HG02571 (cell line): ENCODE measurements at regions not wholly inside any gene's neighbourhood (a gene's known extent, or its start where the extent isn't known, plus 50 kb on each side); places are given as distances from the start of the nearest gene placed in this dataset.
"Not testable (repeated sequence)": the region's sequence is repeated elsewhere in the genome, so short reads cannot be mapped to it uniquely, and the experiment has no call there.

Experiments
- ATAC-seq: cut with Tn5 transposase; IDR thresholded peaks from one replicate; pipeline ENCODE4 v1.9.1; 2021; ENCODE audit warnings: mild to moderate bottlenecking, moderate library complexity; ENCODE audit not compliant: unreplicated experiment

DNA sequence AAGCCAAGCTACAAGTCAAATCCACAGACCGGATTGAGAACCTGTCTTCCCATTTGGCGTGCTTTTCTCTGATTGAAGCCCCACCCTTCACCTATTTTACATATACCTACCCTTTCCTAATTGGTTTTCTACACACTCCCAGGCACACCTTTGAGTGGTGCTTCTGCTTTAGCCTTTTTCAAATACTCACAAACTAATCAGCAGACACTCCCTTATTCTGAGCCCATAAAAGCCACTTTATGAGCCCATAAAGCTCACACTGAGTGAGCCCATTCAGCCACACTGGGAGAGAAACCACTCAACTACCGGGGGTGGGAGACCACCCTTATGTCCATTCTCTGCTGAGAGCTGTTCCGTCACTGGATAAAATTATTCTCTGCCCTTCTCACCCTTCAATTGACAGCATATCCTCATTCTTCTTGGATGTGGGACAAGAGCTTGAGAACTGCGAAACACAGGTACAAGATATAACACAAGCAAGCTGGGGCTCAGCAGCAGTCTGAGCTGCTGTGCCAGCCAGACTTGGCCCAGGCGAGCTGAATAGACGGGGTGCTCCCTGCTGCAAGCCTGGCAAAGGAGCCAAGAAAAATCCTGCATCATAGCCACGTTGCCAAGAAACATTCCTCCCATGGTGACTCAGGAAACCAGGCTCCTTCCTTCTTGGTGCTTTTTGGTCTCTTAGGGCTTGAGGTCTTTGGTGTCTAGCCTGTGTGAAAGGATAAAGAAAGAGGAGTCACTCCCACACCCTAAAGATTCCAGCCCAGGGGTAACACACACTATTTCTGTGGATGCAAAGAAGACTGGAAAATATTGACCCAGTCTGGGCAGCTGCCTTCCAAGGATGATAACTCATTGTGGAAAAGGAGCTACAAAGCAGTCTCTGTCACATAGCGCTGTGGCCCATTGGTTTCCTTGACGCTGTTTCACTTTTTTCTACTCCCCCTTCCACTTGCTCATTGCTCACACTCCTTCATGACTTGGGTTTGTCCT, 609.7 kb downstream of the MCTP2 start:
- no peak for ATAC-seq

DNA sequence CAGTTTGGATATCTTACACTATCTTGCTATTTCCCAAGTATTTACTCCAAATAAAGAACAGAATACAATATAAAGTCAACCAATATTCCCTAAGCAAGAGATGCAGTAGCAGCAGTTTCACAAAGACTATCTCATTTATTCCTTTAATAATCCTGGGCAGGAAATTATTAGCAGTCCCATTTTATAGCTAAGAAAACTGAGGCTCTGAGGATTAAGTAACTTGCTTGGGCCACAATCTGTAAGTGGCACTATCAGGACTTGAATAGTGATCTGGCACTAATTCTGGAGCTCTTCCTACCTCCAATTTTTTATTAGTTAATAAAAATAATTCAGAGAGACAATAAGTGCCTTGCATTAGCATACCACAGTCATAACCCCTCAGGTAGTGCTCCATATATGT, 611.7 kb downstream of the MCTP2 start:
- no peak for ATAC-seq

DNA sequence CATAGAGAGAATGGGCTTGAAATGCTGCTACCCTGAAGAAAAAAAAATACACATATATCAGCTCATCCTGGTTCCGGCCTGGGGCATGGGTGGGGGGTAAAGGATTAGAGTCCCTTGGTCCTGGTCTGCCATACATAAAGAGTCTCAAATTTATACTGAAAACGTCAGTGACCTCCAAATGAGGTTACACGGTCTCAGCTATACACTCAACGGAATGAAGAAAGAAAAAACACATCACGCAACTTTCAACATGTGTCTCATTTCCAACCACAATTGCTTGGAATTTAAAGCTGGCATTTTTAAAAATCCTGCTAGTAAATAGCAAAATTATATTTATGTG, 612.8 kb downstream of the MCTP2 start:
- ATAC-seq, result no peak

DNA sequence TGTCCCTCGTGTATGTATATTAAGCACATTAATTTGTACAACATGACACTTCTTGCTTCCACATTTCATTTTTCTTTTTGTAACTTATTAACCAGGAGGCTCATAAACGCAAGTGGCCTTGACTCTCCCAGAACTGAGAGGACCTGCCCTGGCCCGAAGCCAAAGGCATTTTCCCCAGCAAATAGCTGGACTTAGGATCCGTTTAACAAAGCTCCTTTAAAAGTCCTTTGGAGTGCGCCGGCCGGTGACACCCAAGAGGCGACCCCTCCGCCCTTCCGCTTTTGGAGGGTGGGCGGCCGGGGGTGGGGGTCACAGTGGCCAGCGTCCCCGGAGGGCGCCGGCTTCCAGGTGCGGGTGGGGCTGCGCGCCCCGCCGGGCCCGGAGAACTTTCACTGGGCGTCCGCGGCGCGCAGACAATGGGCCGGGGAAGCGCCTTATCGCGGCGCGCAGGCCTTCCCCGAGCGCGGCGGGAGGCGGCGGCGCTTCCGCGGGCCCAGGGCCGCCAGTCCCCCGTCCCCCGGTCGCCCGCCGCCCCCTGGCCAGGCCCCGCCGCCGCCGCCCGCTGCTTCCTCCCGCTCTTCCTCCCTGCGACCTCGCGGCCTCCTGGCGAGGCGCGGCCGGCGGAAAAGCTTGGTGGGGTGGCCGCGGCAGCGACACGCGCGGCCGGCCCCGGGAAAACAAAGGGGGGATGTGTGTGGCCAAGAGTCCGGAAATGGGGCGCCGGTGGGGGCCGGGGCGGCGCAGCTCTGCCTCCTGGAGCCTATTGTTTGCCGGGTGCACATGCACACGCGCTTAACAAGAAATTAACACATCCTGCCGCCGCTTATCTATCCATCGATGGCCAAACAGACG, 613.4 kb downstream of the MCTP2 start:
- ATAC-seq, result no peak

DNA sequence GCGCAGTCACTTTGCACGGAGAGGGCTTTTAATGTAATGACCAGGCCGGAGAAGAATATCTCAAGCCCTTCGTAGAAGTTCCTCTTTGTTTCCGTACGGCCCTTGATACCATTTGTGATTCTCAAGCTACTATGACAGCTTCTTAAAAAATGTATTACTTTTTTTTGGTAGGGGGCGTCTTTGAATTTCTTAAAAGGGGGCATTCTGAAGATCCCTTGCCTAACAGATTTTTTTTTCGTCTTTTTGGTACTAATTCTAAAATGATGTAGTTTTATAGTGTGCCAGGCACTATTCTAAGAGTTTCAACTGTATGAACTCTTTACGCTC, 614.0 kb downstream of the MCTP2 start:
- no peak for ATAC-seq

DNA sequence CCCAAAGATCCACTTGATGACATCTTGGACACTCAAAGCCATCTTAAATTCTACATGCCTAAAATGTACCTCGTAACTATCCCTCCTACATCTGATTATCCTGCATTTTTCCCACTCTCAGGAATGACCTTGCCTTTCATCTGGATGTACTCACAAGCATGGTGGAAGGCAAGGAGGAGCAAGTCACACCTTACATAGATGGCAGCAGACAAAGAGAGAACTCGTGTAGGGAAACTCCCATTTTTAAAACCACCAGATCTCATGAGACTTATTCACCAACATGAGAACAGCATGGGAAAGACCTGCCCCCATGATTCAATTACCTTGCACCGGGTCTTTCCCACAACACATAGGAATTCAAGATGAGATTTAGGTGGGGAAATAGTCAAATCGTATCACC, 616.0 kb downstream of the MCTP2 start:
- ATAC-seq, result no peak

DNA sequence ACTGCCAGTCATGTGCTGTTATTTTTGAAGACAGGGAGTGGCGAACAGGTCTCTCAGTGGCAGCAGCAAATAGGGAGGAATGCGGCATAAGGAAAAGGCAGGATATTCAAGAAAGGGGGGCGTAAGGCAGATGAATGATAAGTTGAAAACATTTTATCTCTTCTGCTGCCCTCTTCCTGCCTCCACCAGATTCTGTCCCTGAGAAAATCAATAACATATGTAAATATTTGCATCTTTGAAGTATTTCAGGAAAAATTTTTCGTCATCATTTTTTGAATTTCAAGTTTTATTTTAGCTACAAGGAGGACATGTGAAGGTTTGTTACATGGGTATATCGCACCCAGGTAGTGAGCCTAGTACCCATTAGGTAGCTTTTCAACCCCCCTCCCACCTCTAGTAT, 616.7 kb downstream of the MCTP2 start:
- ATAC-seq, result no peak

DNA sequence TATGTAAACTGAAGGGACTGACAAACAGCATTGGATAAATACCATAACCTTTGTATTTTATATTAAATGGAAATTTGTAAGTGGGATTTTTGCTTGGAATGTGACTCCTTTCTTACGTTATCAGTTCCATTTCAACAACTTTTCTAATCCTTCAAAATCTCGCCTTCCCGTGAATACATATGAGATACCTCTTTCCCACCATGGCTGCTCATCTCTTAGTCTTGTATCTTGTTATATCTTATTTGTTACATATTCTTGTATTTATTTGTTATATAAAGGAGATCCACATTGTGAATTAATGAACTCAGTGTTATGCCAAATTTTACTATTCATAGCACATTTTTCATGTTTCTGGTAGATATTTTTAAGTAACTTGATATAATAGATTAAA, 623.7 kb downstream of the MCTP2 start:
- no peak for ATAC-seq

DNA sequence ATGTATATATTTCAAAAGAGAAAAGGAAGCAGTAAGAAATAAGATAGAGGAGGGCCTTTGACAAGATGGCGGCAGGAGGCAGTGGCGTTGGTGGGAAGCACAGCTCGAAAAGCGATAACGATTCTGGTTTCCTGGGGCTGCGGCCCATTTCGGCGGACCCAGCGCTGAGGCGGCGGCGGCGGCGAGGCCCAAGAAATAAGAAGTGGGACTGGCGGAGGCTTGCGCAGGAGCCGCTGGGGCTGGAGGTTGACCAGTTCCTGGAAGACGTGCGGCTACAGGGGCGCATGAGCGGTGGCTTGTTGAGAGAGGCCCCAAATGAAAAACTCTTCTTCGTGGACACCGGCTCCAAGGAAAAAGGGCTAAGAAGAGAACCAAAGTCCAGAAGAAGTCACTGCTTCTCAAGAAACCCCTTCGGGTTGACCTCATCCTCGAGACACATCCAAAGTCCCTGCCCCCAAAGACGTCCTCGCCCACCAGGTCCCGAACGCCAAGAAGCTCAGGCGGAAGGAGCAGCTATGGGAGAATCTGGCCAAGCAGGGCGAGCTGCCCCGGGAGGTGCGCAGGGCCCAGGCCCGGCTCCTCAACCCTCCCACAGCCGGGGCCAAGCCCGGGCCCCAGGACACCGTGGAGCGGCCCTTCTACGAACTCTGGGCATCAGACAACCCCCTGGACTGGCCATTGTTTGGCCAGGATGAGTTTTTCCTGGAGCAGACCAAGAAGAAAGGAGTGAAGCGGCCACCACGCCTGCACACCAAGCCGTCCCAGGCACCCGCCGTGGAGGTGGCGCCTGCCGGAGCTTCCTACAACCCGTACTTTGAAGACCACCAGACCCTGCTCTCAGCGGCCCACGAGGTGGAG, 624.3 kb downstream of the MCTP2 start:
- ATAC-seq, result no peak

DNA sequence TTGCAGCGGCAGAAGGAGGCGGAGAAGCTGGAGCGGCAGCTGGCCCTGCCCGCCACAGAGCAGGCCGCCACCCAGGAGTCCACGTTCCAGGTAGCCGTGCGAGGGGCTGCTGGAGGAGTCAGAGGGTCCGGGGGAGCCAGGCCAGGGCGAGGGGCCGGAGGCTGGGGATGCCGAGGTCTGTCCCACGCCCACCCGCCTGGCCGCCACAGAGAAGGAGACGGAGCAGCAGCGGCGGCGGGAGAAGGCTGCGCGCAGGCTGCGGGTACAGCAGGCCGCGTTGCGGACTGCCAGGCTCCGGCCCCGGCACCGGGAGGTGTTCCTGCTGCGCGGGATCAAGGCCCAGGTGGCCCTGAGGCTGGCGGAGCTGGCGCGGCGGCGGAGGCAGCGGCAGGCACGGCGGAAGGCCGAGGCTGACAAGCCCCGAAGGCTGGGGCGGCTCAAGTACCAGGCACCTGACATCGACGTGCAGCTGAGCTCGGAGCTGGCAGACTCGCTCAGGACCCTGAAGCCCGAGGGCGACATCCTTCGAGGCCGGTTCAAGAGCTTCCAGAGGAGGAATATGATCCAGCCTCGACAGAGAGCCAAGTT, 625.0 kb downstream of the MCTP2 start:
- ATAC-seq, result no peak

DNA sequence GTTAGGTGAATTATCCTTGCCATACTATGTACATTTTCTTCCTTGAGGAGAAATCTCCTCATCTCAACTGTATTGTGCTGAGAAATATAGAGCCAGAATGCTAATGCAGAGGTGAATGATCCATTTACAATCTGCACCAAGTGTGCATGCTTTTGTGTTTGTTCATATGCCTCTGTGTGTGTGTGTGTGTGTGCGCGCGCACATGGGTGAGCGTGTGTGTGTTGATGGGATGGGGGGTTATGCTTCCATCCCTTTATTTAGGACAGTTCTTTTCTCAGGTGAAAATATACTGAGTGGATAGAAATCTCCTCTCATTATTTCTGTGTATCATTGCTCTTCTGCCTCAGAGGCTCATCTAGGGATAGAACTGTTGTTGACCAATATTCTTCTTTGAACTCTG, 626.1 kb downstream of the MCTP2 start:
- ATAC-seq, result no peak

DNA sequence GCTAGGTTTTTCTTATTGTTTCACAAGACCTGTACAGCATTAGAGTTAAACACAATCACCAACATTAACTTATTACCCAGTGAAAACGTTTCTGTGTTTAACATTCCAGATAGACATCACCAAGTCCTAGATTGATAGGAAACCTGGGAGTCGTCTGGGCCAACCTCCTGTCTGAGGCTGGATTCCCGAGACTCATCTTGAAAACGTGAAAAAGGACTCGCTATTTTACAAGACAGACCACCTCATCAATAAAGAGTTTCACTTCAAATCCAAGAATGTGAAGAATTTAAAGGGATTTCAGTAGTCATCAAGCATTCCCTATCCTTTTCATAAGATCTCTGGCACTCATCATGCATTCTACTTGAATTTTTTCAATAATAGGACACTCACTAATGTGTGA, 626.6 kb downstream of the MCTP2 start:
- no peak for ATAC-seq

DNA sequence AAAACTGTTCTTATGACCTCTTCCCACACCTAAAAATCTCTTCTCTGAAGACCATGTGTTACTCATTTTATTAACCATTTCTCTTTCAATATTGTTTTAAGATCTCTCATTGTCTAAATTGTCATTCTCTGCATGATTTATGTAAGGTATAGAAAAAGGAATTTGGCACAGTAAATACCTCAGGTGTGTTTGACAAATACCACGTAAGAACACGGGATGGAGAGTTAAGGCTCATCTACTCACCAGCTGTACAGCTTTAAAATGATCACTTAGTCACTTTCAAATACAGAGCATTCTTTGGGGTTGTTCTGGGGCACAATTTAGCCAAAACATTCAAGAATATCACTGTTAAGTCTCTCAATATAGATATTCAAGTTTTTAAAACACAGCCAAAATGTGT, 627.1 kb downstream of the MCTP2 start:
- no peak for ATAC-seq

DNA sequence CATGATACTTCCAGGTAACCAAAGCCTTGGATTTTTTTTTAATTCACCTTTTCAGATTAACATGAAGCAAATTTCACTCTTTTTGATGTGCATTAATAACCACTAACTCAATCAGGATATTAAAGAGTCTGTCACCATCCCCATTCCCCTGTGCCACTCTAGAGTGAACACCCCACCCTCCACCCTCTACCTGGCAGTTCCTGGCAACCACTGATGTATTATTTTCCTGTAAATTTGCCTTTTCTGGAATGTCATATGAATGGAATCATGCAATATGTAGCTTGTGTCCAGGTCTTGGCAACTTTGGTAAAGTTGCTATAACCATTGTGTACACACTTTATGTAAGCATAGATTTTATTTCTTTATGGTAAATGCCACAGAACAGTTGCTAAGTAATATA, 627.6 kb downstream of the MCTP2 start:
- no peak for ATAC-seq

DNA sequence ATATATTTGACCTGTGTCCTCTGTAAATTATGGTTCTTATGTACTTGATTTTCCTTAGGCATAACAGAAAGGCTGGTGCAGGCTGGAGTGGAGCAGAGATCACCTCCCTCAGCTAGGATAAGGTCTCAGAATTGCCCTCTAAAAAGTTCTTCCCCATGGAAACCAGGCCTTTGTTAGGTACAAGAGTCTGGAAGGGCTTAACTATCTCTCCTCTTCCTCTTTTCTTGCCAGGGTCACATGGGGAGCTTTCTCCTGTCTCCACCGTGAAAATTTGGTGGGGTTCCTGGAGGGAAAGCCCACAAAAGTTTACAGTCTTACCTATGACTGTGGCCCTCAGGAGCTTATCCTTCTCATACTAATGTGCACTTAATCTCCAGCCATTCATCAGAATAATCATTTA, 633.2 kb downstream of the MCTP2 start:
- ATAC-seq, result no peak

DNA sequence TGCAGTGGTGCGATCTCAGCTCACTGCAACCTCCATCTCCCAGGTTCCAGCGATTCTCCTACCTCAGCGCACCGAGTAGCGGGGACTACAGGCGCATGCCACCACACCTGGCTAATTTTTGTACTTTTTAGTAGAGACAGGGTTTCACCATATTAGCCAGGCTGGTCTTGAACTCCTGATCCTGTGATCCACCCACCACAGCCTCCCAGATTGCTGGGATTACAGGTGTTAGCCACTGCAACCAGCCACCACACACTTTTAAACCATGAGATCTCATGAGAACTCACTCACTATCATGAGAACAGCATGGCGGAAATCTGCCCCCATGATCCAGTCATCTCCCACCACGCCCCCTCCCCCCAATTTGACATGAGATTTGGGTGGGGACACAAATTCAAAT, 636.9 kb downstream of the MCTP2 start:
- ATAC-seq, result not testable (repeated sequence)

DNA sequence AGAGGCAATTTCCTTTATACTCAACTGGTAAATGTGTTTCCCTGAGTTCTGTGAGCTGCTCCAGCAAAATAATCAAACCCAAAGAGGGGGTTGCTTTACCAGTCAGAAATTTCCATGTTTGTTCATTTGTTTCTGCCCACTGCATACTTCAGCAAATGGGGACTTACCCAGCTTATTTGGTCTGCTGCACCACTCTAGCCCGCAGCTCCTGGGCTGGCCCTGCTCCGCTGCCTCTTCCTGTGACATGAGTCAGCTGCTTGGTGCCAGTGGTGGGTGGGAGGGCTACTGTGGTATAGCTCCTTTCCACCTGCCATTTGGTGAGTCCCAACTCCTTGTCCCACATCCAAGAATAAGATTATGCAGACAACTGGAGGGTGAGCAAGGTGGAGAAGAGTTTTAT, 644.2 kb downstream of the MCTP2 start:
- no peak for ATAC-seq

DNA sequence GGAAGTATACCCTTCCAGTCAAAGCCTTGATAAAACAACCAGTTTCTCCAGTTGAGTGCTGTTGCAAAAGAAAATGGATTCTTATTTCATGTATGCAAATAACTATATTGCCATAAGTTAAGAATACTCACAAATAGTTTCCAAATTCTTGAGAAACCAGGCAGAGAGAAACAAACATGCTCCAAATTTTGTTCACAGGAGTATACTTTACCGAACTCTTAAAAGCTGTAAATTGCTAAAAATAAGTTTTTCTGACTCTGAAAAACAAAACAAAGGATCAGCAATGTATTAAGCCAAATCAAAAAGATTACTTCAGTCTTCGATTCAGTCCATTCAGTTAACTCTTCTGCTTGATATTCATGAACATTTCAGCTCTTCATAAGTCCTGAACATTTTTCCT, 646.5 kb downstream of the MCTP2 start:
- no peak for ATAC-seq

DNA sequence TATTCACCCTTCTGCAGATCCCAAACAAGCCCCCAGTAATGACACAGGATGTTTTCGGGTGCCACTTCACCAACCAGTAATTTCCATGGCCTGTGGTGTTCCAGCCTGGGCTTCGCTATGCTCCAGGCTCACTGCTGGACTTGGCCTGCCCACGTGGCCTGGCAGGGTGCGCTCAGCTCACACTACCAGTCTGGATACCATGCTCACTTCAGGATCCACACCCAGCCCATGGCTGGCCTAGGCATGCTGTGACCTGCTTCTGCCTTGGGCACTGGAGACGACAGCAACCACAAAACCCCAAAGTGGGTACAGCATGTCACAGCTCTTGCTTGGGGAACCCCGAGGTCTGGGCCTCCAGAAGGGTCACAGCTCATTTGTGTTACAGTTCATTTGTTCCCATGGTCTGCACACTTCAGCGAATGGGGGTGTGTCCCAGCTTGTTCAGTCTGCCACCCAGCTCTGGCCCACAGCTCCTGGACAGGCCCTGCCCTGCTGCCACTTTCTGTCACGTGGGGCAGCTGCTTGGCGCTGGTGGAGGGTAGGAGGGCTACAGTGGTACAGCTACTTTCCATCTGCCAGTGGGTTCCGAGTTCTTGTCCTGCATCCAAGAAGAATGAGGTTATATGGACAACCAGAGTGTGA, 650.8 kb downstream of the MCTP2 start:
- ATAC-seq, result no peak

DNA sequence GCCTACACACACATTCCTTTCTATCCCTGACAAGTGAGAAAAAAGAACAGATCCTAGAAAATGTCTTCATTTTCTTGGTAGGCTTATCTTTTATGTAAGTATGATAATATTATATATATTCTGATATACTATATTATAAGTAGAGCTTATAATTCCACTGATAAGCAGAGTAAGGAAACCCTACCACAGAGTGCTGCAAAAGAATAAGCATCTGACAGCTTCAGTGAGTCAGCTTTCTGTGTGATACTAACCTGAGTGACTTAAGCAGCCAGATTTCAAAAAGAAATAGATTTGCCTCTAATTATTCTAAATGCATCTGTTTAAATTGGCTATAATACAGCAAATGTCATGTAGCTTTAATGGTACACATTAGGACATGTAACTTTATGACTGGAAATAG, 656.0 kb downstream of the MCTP2 start:
- no peak for ATAC-seq
